HG03442 (cell line): ENCODE measurements at regions not wholly inside any gene's neighbourhood (a gene's known extent, or its start where the extent isn't known, plus 50 kb on each side); places are given as distances from the start of the nearest gene placed in this dataset.
"Not testable (repeated sequence)": the region's sequence is repeated elsewhere in the genome, so short reads cannot be mapped to it uniquely, and the experiment has no call there.

Experiments
- ATAC-seq: cut with Tn5 transposase; IDR thresholded peaks from one replicate; pipeline ENCODE4 v1.9.1; 2021; ENCODE audit warnings: mild to moderate bottlenecking, moderate library complexity; ENCODE audit not compliant: unreplicated experiment

GRCh38 chr1:104646233-104646632 is 896.5 kb downstream of the AMY1C start:
- no peak for ATAC-seq

GRCh38 chr1:104648269-104648691 is 898.6 kb downstream of the AMY1C start:
- ATAC-seq: peak; percentile 70

- not testable (repeated sequence) for ATAC-seq
Measured at GRCh38 chr1:104664374-104664773, 914.7 kb downstream of the AMY1C start.

- ATAC-seq: no peak
Measured at GRCh38 chr1:104665300-104665699, 915.6 kb downstream of the AMY1C start.

GRCh38 chr1:104671684-104672353 is 922.1 kb downstream of the AMY1C start:
- no peak for ATAC-seq

DNA sequence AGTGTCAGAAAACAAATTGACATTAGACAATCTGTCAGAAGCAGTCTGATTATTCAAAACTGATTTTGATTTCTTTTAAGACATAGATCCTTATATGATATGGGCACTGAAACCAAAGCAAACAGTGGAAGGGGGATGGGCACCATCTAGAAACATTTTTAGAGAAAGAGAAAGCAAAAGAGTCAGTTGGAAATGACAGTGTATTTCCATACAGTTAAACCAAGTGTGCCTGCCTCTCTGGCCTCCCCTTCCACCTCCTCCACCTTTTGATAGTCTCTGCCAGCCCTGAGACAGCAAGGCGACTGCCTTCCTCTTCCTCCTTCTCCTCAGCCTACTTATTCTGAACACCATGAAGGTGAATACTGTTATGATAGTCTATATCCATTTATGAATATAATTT is 949.7 kb downstream of the AMY1C start:
- ATAC-seq: no peak

GRCh38 chr1:104702731-104703130 is 953.0 kb downstream of the AMY1C start:
- ATAC-seq: no peak

- ATAC-seq: no peak
Measured at GRCh38 chr1:104706631-104707147, 957.0 kb downstream of the AMY1C start.

GRCh38 chr1:104718752-104719151 is 969.1 kb downstream of the AMY1C start:
- no peak for ATAC-seq

GRCh38 chr1:104720741-104721140 is 971.0 kb downstream of the AMY1C start:
- no peak for ATAC-seq

GRCh38 chr1:104726917-104727316 is 977.2 kb downstream of the AMY1C start:
- ATAC-seq: no peak

DNA sequence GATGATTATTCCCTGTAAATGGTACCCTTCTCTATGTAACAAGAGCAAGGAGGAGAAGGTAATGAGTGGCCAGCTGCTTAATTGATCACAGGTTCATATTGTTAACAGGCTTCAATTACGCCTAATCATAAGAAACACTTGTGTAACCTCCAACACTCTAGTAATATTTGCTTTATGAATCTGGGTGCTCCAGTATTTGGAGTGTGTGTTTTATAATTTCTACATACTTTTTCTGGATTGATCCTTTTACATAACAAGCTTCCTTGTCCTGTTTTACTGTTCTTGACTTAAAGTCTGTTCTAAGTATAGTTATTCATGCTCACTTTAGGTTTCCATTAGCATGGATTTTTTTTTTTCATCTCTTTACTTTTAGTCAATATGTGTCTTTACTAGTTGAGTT is 984.2 kb downstream of the AMY1C start:
- ATAC-seq: no peak

DNA sequence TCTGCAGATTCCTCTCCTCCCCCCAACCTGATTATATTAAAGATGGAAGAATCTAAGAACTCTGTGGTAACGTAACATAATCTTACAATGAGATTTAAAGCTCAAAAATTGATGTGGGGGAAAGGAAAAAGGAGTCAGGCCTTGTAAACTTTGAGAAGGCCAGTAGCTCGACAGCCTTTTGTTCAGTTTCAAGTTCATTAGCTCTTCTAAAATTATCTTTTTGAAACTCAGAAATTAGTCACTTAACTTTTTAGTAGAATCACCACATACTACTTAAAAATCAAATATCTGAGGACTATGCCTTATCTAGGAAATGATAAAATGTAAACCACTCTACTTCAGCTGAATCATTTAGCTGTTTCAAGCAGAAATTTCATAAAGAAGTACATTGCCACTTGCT is 996.2 kb downstream of the AMY1C start:
- ATAC-seq: no peak

GRCh38 chr1:104746994-104747393 is 997.3 kb downstream of the AMY1C start:
- peak; percentile 47 for ATAC-seq

DNA sequence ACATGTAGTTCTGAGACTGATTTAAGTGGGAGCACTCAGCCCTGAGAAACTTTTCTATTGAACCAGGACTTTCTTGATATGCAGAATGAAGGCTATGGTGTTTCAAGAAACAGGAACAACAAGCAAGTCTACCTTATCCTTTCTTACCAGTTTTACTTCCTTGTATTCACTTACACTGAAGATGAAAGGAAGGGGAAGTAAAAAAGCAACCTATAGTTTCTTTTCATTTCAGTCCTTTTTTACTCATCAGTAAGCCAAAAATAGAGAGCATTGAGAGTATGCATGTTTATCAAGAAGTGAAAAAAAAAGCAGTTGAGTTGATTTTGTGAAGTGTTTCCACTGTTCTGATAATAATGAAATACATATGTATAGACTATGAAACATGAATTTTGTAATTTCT is 1010.3 kb downstream of the AMY1C start:
- ATAC-seq: peak; percentile 97

DNA sequence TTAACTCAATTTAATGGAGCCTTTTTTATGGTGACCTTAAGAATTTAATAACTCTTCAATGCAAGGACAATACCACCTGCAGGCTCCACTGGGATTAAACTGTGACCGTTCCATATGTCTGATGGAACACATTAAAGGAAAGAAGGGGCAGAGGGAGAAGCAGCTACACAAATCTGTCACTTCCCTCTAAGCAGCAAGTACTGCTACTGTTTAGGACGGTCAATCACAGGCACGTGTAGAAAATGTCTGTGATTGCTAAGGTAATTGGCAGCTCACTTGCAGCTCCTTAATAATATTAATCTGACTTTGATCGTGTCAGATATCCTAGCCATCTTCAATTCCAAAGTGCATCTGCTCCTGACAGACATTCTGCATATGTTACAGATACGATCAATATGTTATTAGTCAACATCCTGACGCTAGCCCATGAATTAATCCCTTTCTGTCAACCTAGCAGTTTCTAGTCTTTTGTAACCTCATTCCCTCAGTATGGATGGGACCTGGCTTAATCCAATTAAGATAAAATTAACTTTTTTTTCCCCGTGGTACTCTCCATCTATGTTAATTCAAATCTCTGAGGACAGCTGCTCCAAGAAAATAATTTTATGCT is 1012.4 kb downstream of the AMY1C start:
- ATAC-seq: no peak

DNA sequence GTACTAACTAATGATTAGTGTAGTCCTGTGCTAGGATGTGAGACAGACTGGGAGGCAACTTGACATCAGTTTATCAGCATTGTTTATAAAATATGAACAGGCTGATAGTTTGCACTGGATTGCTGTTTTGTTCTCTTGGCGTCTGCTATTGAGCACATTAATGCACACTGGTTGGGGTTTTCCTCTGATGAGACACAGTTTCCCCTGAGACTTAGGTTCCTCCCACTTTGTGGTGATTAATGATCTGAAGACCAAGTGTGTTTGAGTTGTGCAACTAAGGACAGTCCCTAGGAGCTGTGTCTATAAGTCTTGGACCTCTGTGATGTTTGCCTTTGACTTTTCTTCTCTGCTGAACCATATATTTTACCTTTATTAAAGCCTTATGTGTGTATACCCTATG is 1015.4 kb downstream of the AMY1C start:
- peak; percentile 89 for ATAC-seq

DNA sequence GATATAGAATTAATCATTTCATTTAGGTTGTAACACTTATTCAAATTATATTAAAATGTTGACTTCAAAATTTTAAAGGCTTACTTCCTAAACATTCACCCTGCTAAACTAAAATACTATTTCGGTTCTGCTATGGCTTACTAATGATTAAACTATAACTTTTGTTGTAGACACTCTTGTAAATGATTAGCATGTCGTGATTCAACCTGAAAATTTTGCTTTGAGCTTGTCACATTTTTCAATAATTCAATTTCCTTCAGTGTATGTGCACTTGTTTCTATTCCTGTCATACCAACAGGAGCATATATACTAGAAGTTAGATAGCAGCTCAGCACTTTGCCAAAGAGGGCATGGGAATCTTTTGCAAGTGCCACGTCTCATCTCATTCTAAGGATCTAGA is 1018.8 kb downstream of the AMY1C start:
- ATAC-seq: peak; percentile 41

- ATAC-seq: peak; percentile 69
Measured at GRCh38 chr1:104780470-104781078, 1030.9 kb downstream of the AMY1C start.

GRCh38 chr1:104785575-104786187 is 1036.0 kb downstream of the AMY1C start:
- ATAC-seq: no peak

DNA sequence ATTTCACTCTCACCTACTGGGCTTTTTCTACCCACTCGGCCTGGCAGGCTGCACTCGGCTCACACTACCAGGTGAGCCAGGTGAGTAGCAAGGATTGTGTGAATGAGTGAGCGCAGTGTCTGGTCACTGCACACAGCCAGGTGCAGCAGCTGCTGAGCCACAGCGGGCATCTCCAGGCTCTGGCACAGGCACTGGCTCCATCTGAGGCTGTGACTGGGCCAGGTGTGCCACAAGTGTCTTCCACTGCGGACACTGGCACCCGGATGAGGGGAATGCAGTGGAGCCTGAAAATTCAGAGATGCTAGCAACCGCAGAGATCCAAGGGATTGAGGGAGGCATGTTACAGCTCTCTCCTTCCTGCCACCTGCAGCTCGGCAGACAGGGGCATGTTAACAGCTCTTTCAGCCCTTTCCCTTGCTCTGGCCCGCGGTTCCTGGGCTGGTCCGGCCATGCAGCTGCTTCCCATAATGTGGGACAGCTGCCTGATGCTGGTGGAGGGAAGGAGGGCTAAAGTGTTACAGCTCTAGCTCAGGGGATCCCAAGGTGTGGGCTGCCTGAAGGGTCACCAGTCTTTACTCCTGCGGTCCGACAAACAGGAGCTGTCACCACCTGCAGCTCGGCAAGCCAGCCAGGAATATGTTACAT is 1038.3 kb downstream of the AMY1C start:
- ATAC-seq: no peak
